Left lung (tissue), 4 donors: ENCODE measurements at regions not wholly inside any gene's neighbourhood (a gene's known extent, or its start where the extent isn't known, plus 50 kb on each side); places are given as distances from the start of the nearest gene placed in this dataset.
A peak's percentile ranks its signal among the peaks of the same experiment; 100 is the strongest.

ENCODE experiments used
- ATAC-seq: fragments of 200-7000 bp; cut with Tn5 transposase; one replicate; pipeline ENCODE4 v1.9.1; 2020; ENCODE audit warnings: moderate library complexity
- DNase-seq, 4 donors: peaks; one replicate each; pipeline ENCODE4 v3.0.0-alpha.2; 2013 to 2020
- H3K27ac ChIP-seq, 2 donors: fragments of 200-600 bp; sonication (generic) in 1 of 2; one replicate each; pipeline versions ENCODE4 v1.5.0 to v1.8.0; 2020 to 2021
- H3K27me3 ChIP-seq, 2 donors: fragments of 200-600 bp; sonication (generic) in 1 of 2; one replicate each; pipeline versions ENCODE4 v1.5.0 to v1.8.0; 2020 to 2021
- H3K36me3 ChIP-seq, 2 donors: fragments of 200-600 bp; sonication (generic) in 1 of 2; one replicate each; pipeline versions ENCODE4 v1.5.0 to v1.8.0; 2020 to 2021
- H3K4me1 ChIP-seq, 2 donors: fragments of 200-600 bp; one replicate each; pipeline ENCODE4 v1.8.0; 2021
- H3K4me3 ChIP-seq, 2 donors: fragments of 200-600 bp; sonication (generic) in 1 of 2; one replicate each; pipeline versions ENCODE4 v1.5.0 to v1.8.0; 2020 to 2021; ENCODE audit warnings: mild to moderate bottlenecking in 1 of 2
- H3K9me3 ChIP-seq, 2 donors: fragments of 200-600 bp; sonication (generic) in 1 of 2; one replicate each; pipeline versions ENCODE4 v1.5.0 to v1.8.0; 2020 to 2021
- CTCF ChIP-seq, 2 donors: fragments of 200-600 bp; sonication (generic) in 1 of 2; IDR thresholded peaks; one replicate each; pipeline versions ENCODE4 v1.5.0 to v1.8.0; 2021; ENCODE audit warnings: antibody characterized with exemption in 2 of 2
- intact Hi-C, 2 donors: fragments of 100-400 bp; cut with DNase I; formaldehyde crosslinking; loops; one replicate each; pipeline versions ENCODE4 v1.11.2 to v1.14.2; 2022
- donor health status: DM: no; HTN: yes; CAD: no.
- donor health status: DM: no; HTN: no; CAD: no.

GRCh38 chr20:17856837-17857605, 111.6 kb downstream of the SNX5 start:
- ATAC-seq (no peak), DNase-seq (no peak)
- H3K4me3 ChIP-seq: no peak overlapping the region
- intact Hi-C loops: no loop called here
- H3K36me3 ChIP-seq: no peaks in the 10 kb centered on the region
- no peaks in the 10 kb centered on the region for H3K27me3 ChIP-seq
- H3K4me1 ChIP-seq: peaks cover 6 to 10% of the 10 kb centered on the region in 2 donors
- H3K9me3 ChIP-seq: no peaks in the 10 kb centered on the region
- H3K27ac ChIP-seq: no peak overlapping the region
- TF ChIP-seq CTCF (IDR thresholded peaks at IDR 0.05): no peak

- Histone ChIP-seq H3K4me3 (no peak overlapping the region), H3K27ac (no peak overlapping the region), H3K36me3 (no peaks in the 10 kb centered on the region), H3K9me3 (no peaks in the 10 kb centered on the region), H3K27me3 (no peaks in the 10 kb centered on the region), H3K4me1 (peaks cover 6 to 10% of the 10 kb centered on the region in 2 donors)
- ATAC-seq: no peak
- DNase-seq: no peak
- no peak for TF ChIP-seq CTCF (IDR thresholded peaks at IDR 0.05)
- intact Hi-C loops: no loop called here
These were observed 112.5 kb downstream of the SNX5 start for GRCh38 chr20:17856024-17856564.

- Histone ChIP-seq H3K4me3 (no peak overlapping the region), H3K9me3 (no peaks in the 10 kb centered on the region), H3K4me1 (peaks cover 4 to 13% of the 10 kb centered on the region in 2 donors), H3K27ac (no peak overlapping the region), H3K27me3 (no peaks in the 10 kb centered on the region), H3K36me3 (no peaks in the 10 kb centered on the region)
- peak in 2 of 4 donors; percentile 29 to 66 for DNase-seq
- TF ChIP-seq CTCF (IDR thresholded peaks at IDR 0.05): no peak
- ATAC-seq: peak; percentile 68
- intact Hi-C loops: no loop called here
These were observed 114.2 kb downstream of the SNX5 start for GRCh38 chr20:17854307-17854903.

GRCh38 chr20:17852323-17852722, 116.3 kb downstream of the SNX5 start:
- DNase-seq: no peak
- Histone ChIP-seq H3K27ac (no peak overlapping the region), H3K9me3 (no peaks in the 10 kb centered on the region), H3K36me3 (no peaks in the 10 kb centered on the region), H3K4me1 (peaks cover 0 to 8% of the 10 kb centered on the region in 2 donors), H3K27me3 (no peaks in the 10 kb centered on the region), H3K4me3 (no peak overlapping the region)
- TF ChIP-seq CTCF (IDR thresholded peaks at IDR 0.05): no peak
- no peak for ATAC-seq
- intact Hi-C loops: no loop called here

- Histone ChIP-seq H3K27me3 (no peaks in the 10 kb centered on the region), H3K4me1 (peaks cover 0 to 16% of the 10 kb centered on the region in 2 donors), H3K4me3 (no peak overlapping the region), H3K27ac (peak overlapping the region in 1 of 2 donors; percentile 68), H3K36me3 (no peaks in the 10 kb centered on the region), H3K9me3 (no peaks in the 10 kb centered on the region)
- TF ChIP-seq CTCF (IDR thresholded peaks at IDR 0.05): no peak
- intact Hi-C loops: no loop called here
- ATAC-seq (no peak), DNase-seq (no peak)
These were observed 117.9 kb downstream of the SNX5 start for GRCh38 chr20:17850684-17851026.
